ENCODE measurements at regions not wholly inside any gene's neighbourhood (a gene's known extent, or its start where the extent isn't known, plus 50 kb on each side); places are given as distances from the start of the nearest gene placed in this dataset.

DNA sequence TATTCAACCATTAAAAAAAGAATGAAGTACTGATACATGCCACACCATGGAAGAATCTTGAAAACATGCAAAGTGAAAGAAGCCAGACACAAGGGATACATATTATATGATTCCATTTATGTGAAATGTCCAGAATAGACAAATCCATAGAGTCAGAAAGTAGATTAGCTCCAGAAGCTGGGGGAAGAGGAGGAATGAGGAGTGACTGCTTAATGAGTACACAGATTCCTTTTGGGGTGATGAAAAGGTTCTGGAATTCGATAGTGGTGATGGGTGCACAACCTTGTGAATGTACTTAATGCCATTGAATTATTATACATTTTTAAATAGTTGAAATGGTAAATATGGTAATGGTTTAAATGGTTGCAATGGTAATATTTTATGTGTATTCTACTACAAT is 90.6 kb upstream of the SPATA12 start:
- TF ChIP-seq, protein P1, sequence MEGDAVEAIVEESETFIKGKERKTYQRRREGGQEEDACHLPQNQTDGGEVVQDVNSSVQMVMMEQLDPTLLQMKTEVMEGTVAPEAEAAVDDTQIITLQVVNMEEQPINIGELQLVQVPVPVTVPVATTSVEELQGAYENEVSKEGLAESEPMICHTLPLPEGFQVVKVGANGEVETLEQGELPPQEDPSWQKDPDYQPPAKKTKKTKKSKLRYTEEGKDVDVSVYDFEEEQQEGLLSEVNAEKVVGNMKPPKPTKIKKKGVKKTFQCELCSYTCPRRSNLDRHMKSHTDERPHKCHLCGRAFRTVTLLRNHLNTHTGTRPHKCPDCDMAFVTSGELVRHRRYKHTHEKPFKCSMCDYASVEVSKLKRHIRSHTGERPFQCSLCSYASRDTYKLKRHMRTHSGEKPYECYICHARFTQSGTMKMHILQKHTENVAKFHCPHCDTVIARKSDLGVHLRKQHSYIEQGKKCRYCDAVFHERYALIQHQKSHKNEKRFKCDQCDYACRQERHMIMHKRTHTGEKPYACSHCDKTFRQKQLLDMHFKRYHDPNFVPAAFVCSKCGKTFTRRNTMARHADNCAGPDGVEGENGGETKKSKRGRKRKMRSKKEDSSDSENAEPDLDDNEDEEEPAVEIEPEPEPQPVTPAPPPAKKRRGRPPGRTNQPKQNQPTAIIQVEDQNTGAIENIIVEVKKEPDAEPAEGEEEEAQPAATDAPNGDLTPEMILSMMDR (IDR thresholded peaks at IDR 0.05; ENCODE audit: low read length) = no peak
- no peak for TF ChIP-seq EZH2 (IDR thresholded peaks at IDR 0.05; ENCODE audit: borderline replicate concordance, low read length)
